ENCODE measurements at regions not wholly inside any gene's neighbourhood (a gene's known extent, or its start where the extent isn't known, plus 50 kb on each side); places are given as distances from the start of the nearest gene placed in this dataset.

GRCh38 chr11:43135966-43136534 lies 175.7 kb upstream of the API5 start:
- TF ChIP-seq POLR2A (IDR thresholded peaks at IDR 0.05) (no peak), CTCF (IDR thresholded peaks at IDR 0.05) (no peak), EP300 (IDR thresholded peaks at IDR 0.05) (no peak)

All from suprapubic skin (tissue), 3 donors.